WERI-Rb-1 (cell line): ENCODE measurements at regions not wholly inside any gene's neighbourhood (a gene's known extent, or its start where the extent isn't known, plus 50 kb on each side); places are given as distances from the start of the nearest gene placed in this dataset.
"Not testable (repeated sequence)": the region's sequence is repeated elsewhere in the genome, so short reads cannot be mapped to it uniquely, and the experiment has no call there.

Experiments
- DNase-seq: peaks from one replicate; pipeline ENCODE4 v3.0.0-alpha.2; 2020
- H3K27ac ChIP-seq: fragments of 250-450 bp; sonication (Bioruptor Pico); 2 replicates; pipeline ENCODE4 v1.5.1; 2020; ENCODE audit warnings: mild to moderate bottlenecking, moderate library complexity
- H3K27me3 ChIP-seq: fragments of 250-450 bp; sonication (Bioruptor Pico); 2 replicates; pipeline ENCODE4 v1.5.1; 2021; ENCODE audit warnings: mild to moderate bottlenecking, low read depth, moderate library complexity; ENCODE audit not compliant: insufficient read depth, severe bottlenecking
- H3K36me3 ChIP-seq: fragments of 250-450 bp; sonication (Bioruptor Pico); 2 replicates; pipeline ENCODE4 v1.5.1; 2020; ENCODE audit warnings: mild to moderate bottlenecking, moderate library complexity
- H3K4me3 ChIP-seq: 2 replicates; pipeline ENCODE4 v1.5.1; 2011; ENCODE audit warnings: low read depth, mild to moderate bottlenecking, control low read depth, low read length
- H3K9me3 ChIP-seq: fragments of 250-450 bp; sonication (Bioruptor Pico); 2 replicates; pipeline ENCODE4 v1.5.1; 2021; ENCODE audit warnings: mild to moderate bottlenecking, moderate library complexity; ENCODE audit not compliant: severe bottlenecking
- TF ChIP-seq, protein P1 (sequence below): IDR thresholded peaks from 2 replicates; pipeline ENCODE4 v1.5.1; 2011; ENCODE audit warnings: low read depth, mild to moderate bottlenecking, control low read depth, inconsistent platforms, low read length

DNA sequence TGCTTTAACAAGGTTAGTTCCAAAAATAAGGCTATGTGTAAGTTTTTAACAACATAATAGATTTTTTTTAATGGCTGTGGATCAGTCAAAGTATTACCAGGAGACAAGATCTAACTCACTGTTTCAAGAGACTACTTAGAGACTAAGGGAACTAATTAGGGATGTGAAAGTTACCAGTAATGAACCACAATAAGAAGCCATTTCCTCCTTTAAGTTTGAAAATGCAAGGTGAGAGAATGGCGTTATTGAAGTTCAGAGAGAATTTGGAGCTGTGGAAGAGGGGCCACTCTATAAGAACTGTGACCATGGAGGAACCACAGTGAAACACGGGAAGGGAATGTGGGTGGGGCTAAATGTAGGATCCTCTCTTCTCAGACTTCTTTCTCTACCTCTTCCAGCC, 624.2 kb downstream of the GLUD2 start:
- Histone ChIP-seq H3K27me3 (peaks cover 7% of the 10 kb centered on the region), H3K27ac (no peak overlapping the region), H3K9me3 (no peaks in the 10 kb centered on the region), H3K36me3 (no peaks in the 10 kb centered on the region), H3K4me3 (no peak overlapping the region)
- no peak for DNase-seq
- TF ChIP-seq, protein P1, sequence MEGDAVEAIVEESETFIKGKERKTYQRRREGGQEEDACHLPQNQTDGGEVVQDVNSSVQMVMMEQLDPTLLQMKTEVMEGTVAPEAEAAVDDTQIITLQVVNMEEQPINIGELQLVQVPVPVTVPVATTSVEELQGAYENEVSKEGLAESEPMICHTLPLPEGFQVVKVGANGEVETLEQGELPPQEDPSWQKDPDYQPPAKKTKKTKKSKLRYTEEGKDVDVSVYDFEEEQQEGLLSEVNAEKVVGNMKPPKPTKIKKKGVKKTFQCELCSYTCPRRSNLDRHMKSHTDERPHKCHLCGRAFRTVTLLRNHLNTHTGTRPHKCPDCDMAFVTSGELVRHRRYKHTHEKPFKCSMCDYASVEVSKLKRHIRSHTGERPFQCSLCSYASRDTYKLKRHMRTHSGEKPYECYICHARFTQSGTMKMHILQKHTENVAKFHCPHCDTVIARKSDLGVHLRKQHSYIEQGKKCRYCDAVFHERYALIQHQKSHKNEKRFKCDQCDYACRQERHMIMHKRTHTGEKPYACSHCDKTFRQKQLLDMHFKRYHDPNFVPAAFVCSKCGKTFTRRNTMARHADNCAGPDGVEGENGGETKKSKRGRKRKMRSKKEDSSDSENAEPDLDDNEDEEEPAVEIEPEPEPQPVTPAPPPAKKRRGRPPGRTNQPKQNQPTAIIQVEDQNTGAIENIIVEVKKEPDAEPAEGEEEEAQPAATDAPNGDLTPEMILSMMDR, result no peak

DNA sequence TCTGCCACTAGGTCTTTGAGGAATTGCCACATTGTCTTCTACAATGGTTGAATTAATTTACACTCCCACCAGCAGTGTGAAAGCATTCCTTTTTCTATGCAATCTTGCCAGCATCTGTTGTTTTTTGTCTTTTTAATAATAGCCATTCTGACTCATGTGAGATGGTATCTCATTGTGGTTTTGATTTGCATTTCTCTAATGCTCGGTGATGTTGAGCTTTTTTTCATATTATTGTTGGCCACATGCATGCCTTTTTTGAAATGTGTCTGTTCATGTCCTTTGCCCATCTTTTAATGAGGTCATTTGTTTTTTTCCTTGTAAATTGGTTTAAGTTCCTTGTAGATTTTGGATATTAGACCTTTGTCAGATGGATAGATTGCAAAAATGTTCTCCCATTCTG, 661.8 kb downstream of the GLUD2 start:
- H3K4me3 ChIP-seq, DNase-seq, H3K36me3 ChIP-seq, H3K27me3 ChIP-seq, H3K9me3 ChIP-seq, H3K27ac ChIP-seq: not testable (repeated sequence)

DNA sequence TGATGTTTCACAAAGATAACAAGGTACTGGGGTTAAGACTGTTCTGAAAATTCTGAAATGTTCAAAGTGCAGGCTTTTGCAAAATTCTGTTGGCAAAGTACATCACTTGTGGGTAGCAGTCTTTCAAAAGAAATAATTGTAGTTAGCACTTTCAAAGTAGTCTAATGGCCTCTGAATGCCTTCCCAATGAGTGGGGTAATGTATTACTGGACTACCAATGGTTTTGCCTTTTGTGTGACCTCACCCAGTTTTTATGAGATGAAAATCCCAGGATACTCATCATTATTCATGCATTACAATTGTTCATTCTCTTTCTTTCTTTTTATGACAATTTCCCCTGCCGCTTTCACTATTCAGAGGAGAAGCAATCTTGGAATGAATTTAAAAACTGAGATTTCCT, 686.1 kb downstream of the GLUD2 start:
- TF ChIP-seq, protein P1, result no peak
- no peak for DNase-seq

DNA sequence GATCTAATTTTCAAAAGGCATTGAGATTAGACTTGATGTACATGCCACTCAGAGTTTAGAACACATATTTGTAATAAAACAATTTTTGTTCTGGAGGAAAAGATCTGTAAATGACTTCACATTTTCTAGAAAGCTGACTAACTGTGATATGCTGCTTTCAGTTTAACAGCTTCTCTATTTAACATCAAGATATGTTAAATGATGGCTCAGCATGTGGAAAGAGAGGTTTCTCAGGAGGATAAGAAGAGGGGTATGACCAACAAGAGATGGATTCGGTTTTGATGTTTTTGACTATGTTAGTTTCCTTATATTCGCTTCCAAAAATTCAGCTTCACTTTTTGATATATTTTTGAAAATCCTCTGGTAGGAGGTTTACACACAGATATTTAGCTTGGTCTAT, 698.7 kb downstream of the GLUD2 start:
- TF ChIP-seq, protein P1, result no peak
- DNase-seq, result no peak
- Histone ChIP-seq H3K4me3 (no peak overlapping the region), H3K27me3 (peaks cover 17% of the 10 kb centered on the region), H3K36me3 (no peaks in the 10 kb centered on the region), H3K27ac (no peak overlapping the region), H3K9me3 (no peaks in the 10 kb centered on the region)

More for the DNA sequence above, 686.1 kb downstream of the GLUD2 start:
- peaks cover 26% of the 10 kb centered on the region for H3K27me3 ChIP-seq
- H3K4me3 ChIP-seq, result no peak overlapping the region
- no peak overlapping the region for H3K27ac ChIP-seq
- H3K9me3 ChIP-seq, result no peaks in the 10 kb centered on the region
- H3K36me3 ChIP-seq, result no peaks in the 10 kb centered on the region

DNA sequence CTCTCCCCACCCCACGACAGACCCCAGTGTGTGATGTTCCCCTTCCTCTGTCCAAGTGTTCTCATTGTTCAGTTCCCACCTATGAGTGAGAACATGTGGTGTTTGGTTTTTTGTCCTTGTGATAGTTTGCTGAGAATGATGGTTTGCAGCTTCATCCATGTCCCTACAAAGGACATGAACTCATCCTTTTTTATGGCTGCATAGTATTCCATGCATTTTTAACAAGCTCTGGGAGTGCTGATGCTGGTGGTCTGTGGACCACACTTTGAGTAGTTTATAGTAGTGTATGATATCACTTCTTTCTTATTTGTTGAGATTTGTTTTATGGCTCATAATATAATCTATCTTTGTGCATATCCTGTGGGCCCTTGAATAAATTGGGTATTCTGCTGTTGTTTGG, 706.2 kb downstream of the GLUD2 start:
- H3K9me3 ChIP-seq, DNase-seq, H3K27me3 ChIP-seq, H3K36me3 ChIP-seq, H3K27ac ChIP-seq, H3K4me3 ChIP-seq: not testable (repeated sequence)

DNA sequence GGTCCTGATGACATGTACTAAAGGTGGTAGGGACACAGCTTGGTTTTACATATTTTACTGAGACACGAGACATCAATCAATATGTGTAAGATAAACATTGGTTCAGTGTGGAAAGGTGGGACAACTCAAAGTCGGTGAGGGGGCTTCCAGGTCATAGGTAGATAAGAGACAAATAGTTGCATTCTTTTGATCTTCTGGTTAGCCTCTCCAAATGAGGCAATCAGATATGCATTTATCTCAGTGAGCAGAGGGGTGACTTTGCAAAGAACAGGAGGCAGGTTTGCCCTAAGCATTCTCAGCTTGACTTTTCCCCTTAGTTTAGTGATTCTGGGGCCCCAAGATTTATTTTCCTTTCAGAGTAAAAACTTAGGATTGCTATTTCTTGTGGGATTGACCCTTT, 706.9 kb downstream of the GLUD2 start:
- Histone ChIP-seq H3K36me3 (no peaks in the 10 kb centered on the region), H3K27ac (no peak overlapping the region), H3K9me3 (no peaks in the 10 kb centered on the region), H3K4me3 (no peak overlapping the region), H3K27me3 (no peaks in the 10 kb centered on the region)
- no peak for DNase-seq
- TF ChIP-seq, protein P1, result no peak

DNA sequence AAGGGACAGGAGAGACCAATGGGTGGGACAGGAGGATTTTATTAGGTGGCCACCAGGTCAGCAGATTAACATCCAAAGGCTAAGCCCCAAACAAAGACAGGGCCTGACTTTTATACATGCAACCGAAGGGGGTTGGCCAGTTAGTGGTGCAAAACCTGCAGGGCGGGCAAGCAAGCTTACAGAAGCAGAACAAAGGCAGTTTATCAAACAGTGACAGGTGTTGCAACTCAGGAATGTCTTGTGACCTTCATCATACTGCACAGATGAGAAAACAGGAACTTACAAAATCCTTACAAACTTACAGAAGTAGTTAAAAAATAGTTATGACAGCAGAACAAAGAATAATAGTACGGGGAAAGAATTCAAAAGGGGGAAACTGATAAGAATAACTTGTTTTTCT, 708.1 kb downstream of the GLUD2 start:
- Histone ChIP-seq H3K27ac (no peak overlapping the region), H3K9me3 (no peaks in the 10 kb centered on the region), H3K36me3 (no peaks in the 10 kb centered on the region), H3K27me3 (no peaks in the 10 kb centered on the region), H3K4me3 (no peak overlapping the region)
- TF ChIP-seq, protein P1, result no peak
- no peak for DNase-seq
